Neural progenitor cell (in vitro differentiated cells): ENCODE measurements at regions not wholly inside any gene's neighbourhood (a gene's known extent, or its start where the extent isn't known, plus 50 kb on each side); places are given as distances from the start of the nearest gene placed in this dataset.

Experiments
- EZH2 ChIP-seq: fragments of 200-600 bp; sonication (generic); IDR thresholded peaks from 2 replicates; pipeline ENCODE4 v1.6.1; 2017; ENCODE audit warnings: antibody characterized with exemption, mild to moderate bottlenecking, moderate library complexity
- TF ChIP-seq, protein P1 (sequence below): fragments of 200-600 bp; sonication (generic); IDR thresholded peaks from 2 replicates; pipeline ENCODE4 v1.5.1; 2017; ENCODE audit warnings: antibody characterized with exemption, mild to moderate bottlenecking

- TF ChIP-seq, protein P1, sequence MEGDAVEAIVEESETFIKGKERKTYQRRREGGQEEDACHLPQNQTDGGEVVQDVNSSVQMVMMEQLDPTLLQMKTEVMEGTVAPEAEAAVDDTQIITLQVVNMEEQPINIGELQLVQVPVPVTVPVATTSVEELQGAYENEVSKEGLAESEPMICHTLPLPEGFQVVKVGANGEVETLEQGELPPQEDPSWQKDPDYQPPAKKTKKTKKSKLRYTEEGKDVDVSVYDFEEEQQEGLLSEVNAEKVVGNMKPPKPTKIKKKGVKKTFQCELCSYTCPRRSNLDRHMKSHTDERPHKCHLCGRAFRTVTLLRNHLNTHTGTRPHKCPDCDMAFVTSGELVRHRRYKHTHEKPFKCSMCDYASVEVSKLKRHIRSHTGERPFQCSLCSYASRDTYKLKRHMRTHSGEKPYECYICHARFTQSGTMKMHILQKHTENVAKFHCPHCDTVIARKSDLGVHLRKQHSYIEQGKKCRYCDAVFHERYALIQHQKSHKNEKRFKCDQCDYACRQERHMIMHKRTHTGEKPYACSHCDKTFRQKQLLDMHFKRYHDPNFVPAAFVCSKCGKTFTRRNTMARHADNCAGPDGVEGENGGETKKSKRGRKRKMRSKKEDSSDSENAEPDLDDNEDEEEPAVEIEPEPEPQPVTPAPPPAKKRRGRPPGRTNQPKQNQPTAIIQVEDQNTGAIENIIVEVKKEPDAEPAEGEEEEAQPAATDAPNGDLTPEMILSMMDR = no peak
- no peak for TF ChIP-seq EZH2
Observed at GRCh38 chr3:177294221-177294620, 96.9 kb upstream of the TBL1XR1 start.
